HepG2 (cell line): ENCODE measurements at regions not wholly inside any gene's neighbourhood (a gene's known extent, or its start where the extent isn't known, plus 50 kb on each side); places are given as distances from the start of the nearest gene placed in this dataset.

ENCODE experiments used
- ATAC-seq: fragments of 200-7000 bp; cut with Tn5 transposase; 3 replicates; pipeline ENCODE4 v1.9.1; 2020; ENCODE audit warnings: mild to moderate bottlenecking, moderate library complexity
- BruUV-seq: library from RNA; stranded (reverse); fragments of 400-500 nt; replicated peaks from 2 replicates; lab custom pipeline; 2021; lab: Mats Ljungman, UMichigan
- CTCF ChIA-PET: fragments of 300-600 bp; formaldehyde crosslinking; extraction: SDS; loops from one replicate; lab custom pipeline; 2021; ENCODE audit warnings: low total read pairs, inconsistent platforms, low intra/inter-chr PET ratio; lab: Yijun Ruan, JAX
- POLR2A ChIA-PET: fragments of 350-600 bp; sonication (Branson Sonifier 250); formaldehyde crosslinking; loops from one replicate; lab custom pipeline; 2020; ENCODE audit warnings: antibody characterized with exemption, inconsistent platforms; lab: Yijun Ruan, JAX
- DNase-seq: peaks from one replicate; pipeline ENCODE4 v3.0.0-alpha.2; 2015; ENCODE audit warnings: low spot score
- FAIRE-seq: peaks from 3 replicates; lab custom pipeline; 2011; peaks lifted over from hg19 to GRCh38; lab: Jason Lieb, UNC
- H2AFZ ChIP-seq: one replicate; pipeline ENCODE4 v1.6.1; 2011; ENCODE audit warnings: low read length, inconsistent platforms
- H3K27ac ChIP-seq: fragments of 300-600 bp; 3 replicates; pipeline ENCODE4 v1.8.0; 2011; ENCODE audit warnings: mixed run types, mild to moderate bottlenecking, mixed read lengths, low read length, inconsistent platforms; ENCODE audit not compliant: insufficient read depth; ENCODE audit errors: extremely low read length
- H3K27me3 ChIP-seq, 2 experiments: fragments of 200-600 bp in 1 of 2; 2 replicates in 1 of 2; 3 replicates in 1 of 2; pipeline versions ENCODE4 v1.6.0 to v1.8.0; 2011; ENCODE audit warnings: low read length in 2 of 2, mild to moderate bottlenecking in 2 of 2, moderate library complexity in 2 of 2, inconsistent platforms in 1 of 2; ENCODE audit not compliant: insufficient read depth in 2 of 2, control insufficient read depth in 1 of 2
- H3K36me3 ChIP-seq, 2 experiments: fragments of 200-600 bp in 1 of 2; replicated peaks in 1 of 2; 2 replicates in 1 of 2; 3 replicates in 1 of 2; pipeline versions ENCODE4 v1.5.1 to v1.8.0; 2011; ENCODE audit warnings: low read length in 2 of 2, inconsistent platforms in 1 of 2; ENCODE audit not compliant: insufficient read depth in 2 of 2, control insufficient read depth in 1 of 2
- H3K4me1 ChIP-seq: 2 replicates; pipeline ENCODE4 v1.5.1; 2012; ENCODE audit warnings: low read length, inconsistent platforms; ENCODE audit not compliant: insufficient read depth
- H3K4me2 ChIP-seq: 2 replicates; pipeline ENCODE4 v1.6.0; 2011; ENCODE audit warnings: low read depth, low read length, inconsistent platforms
- H3K4me3 ChIP-seq, 3 experiments: fragments of 200-600 bp in 1 of 3; sonication (generic), shearing (Covaris generic) in 1 of 3; replicated peaks in 1 of 3; 2 replicates each; pipeline ENCODE4 v1.5.1; 2011 to 2016; ENCODE audit warnings: low read length in 3 of 3, inconsistent platforms in 2 of 3, low read depth in 2 of 3, mild to moderate bottlenecking in 2 of 3, control low read depth in 1 of 3, mixed read lengths in 1 of 3; ENCODE audit not compliant: insufficient read depth in 1 of 3
- H3K79me2 ChIP-seq: one replicate; pipeline ENCODE4 v1.6.1; 2011; ENCODE audit warnings: low read length, inconsistent platforms; ENCODE audit not compliant: insufficient read depth
- H3K9ac ChIP-seq: 2 replicates; pipeline ENCODE4 v1.6.0; 2011; ENCODE audit warnings: mild to moderate bottlenecking, low read depth, low read length, inconsistent platforms; ENCODE audit not compliant: insufficient read depth
- H3K9me3 ChIP-seq: 2 replicates; pipeline ENCODE4 v1.5.1; 2012; ENCODE audit warnings: mild to moderate bottlenecking, low read length
- H4K20me1 ChIP-seq: 2 replicates; pipeline ENCODE4 v1.6.0; 2011; ENCODE audit warnings: inconsistent platforms, mild to moderate bottlenecking, low read length, moderate library complexity; ENCODE audit not compliant: insufficient read depth
- ADNP ChIP-seq: sonication (generic); formaldehyde crosslinking; IDR thresholded peaks from 2 replicates; pipeline ENCODE4 v1.4.0; 2020; ENCODE audit warnings: missing genetic modification reagents
- AGO1 ChIP-seq: fragments of 200-400 bp; formaldehyde crosslinking; IDR thresholded peaks from 2 replicates; pipeline ENCODE4 v1.6.1; 2017; ENCODE audit warnings: mild to moderate bottlenecking, low read depth, low read length, moderate library complexity; ENCODE audit not compliant: poor library complexity, severe bottlenecking
- CBX1 ChIP-seq: IDR thresholded peaks from one replicate; pipeline ENCODE4 v1.6.1; 2016; ENCODE audit warnings: antibody characterized with exemption, low read depth
- DNMT1 ChIP-seq: sonication (generic); formaldehyde crosslinking; IDR thresholded peaks from 2 replicates; pipeline ENCODE4 v1.5.1; 2020; ENCODE audit warnings: mild to moderate bottlenecking, missing genetic modification reagents
- MTA1 ChIP-seq: sonication (generic); formaldehyde crosslinking; IDR thresholded peaks from 2 replicates; pipeline ENCODE4 v1.4.0; 2020; ENCODE audit warnings: missing genetic modification reagents, mild to moderate bottlenecking, borderline replicate concordance
- PAF1 ChIP-seq: IDR thresholded peaks from 2 replicates; pipeline ENCODE4 v1.6.1; 2016; ENCODE audit warnings: missing genetic modification reagents, missing compliant biosample characterization
- SIN3B ChIP-seq: fragments of 150-350 bp; IDR thresholded peaks from 2 replicates; pipeline ENCODE4 v1.6.1; 2014; ENCODE audit warnings: low read length
- SKI ChIP-seq: fragments of 450-650 bp; IDR thresholded peaks from one replicate; pipeline ENCODE4 v1.6.1; 2018; ENCODE audit warnings: mild to moderate bottlenecking; ENCODE audit not compliant: partially characterized antibody
- ZNF253 ChIP-seq: sonication (generic); formaldehyde crosslinking; IDR thresholded peaks from 2 replicates; pipeline ENCODE4 v1.8.0; 2022; ENCODE audit warnings: mild to moderate bottlenecking, missing genetic modification reagents, borderline replicate concordance
- ZNF296 ChIP-seq: sonication (generic); formaldehyde crosslinking; conservative IDR thresholded peaks from 2 replicates; pipeline ENCODE4 v1.5.0; 2020; ENCODE audit warnings: mild to moderate bottlenecking, missing genetic modification reagents
- ZNF616 ChIP-seq: sonication (generic); formaldehyde crosslinking; IDR thresholded peaks from 2 replicates; pipeline ENCODE4 v1.5.0; 2020; ENCODE audit warnings: low read depth, mild to moderate bottlenecking, missing genetic modification reagents
- ZNF761 ChIP-seq: sonication (generic); formaldehyde crosslinking; conservative IDR thresholded peaks from 2 replicates; pipeline ENCODE4 v1.4.0; 2020; ENCODE audit warnings: mild to moderate bottlenecking, missing genetic modification reagents
- WGBS: methylation state at CpG from one replicate; pipeline ENCODE4 v1.1.6; 2017; ENCODE audit warnings: low lambda C conversion rate; 5-methylcytosine and 5-hydroxymethylcytosine counted together
- in situ Hi-C: cut with HindIII; loops from 2 replicates; pipeline ENCODE4 v1.10.0; 2017; ENCODE audit warnings: low pct_unique_long_range_greater_than_20kb; ENCODE audit not compliant: extremely low pct_ligation_motif_present
- intact Hi-C: fragments of 100-400 bp; cut with micrococcal nuclease; formaldehyde crosslinking; loops from one replicate; pipeline ENCODE4 v1.10.0; 2022; ENCODE audit not compliant: unreplicated experiment
- TF ChIP-seq, protein P1 (sequence below): sonication (generic); formaldehyde crosslinking; IDR thresholded peaks from 2 replicates; pipeline ENCODE4 v1.8.1; 2022; ENCODE audit warnings: low read depth, mild to moderate bottlenecking, missing genetic modification reagents
- TF ChIP-seq, protein P2 (sequence below): sonication (generic); formaldehyde crosslinking; IDR thresholded peaks from 2 replicates; pipeline ENCODE4 v1.4.0; 2020; ENCODE audit warnings: missing genetic modification reagents; ENCODE audit errors: not compliant biosample characterization
- TF ChIP-seq, protein P3 (sequence below): IDR thresholded peaks from 2 replicates; pipeline ENCODE4 v1.6.1; 2016; ENCODE audit warnings: mild to moderate bottlenecking, missing biosample characterization, missing genetic modification reagents
- TF ChIP-seq, protein P4 (sequence below): sonication (generic); formaldehyde crosslinking; IDR thresholded peaks from 2 replicates; pipeline ENCODE4 v1.4.0; 2020; ENCODE audit warnings: missing genetic modification reagents
- TF ChIP-seq, protein P5 (sequence below): sonication (generic); formaldehyde crosslinking; IDR thresholded peaks from 2 replicates; pipeline ENCODE4 v1.5.1; 2020; ENCODE audit warnings: missing genetic modification reagents, mild to moderate bottlenecking, borderline replicate concordance

DNA sequence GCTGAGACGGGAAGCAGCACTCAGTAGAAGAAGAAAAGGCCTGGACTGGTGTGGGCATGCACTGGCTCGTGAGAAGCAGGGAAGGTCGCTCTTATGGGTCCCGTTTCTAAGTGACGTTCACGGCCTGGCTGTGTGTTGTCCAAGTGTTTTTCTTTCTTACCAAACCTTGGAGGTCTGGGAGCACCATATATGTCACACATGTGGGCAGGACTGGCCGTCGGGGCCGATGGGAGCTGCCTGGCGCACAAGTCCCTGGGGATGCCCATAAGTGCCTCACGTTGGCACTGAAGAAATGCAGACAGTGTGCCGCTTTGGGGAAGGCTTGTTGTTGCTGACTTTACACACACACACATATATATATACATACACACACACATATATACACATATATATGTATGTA, 86.0 kb upstream of the DUSP22 start (continued):
- TF ChIP-seq, protein P1, sequence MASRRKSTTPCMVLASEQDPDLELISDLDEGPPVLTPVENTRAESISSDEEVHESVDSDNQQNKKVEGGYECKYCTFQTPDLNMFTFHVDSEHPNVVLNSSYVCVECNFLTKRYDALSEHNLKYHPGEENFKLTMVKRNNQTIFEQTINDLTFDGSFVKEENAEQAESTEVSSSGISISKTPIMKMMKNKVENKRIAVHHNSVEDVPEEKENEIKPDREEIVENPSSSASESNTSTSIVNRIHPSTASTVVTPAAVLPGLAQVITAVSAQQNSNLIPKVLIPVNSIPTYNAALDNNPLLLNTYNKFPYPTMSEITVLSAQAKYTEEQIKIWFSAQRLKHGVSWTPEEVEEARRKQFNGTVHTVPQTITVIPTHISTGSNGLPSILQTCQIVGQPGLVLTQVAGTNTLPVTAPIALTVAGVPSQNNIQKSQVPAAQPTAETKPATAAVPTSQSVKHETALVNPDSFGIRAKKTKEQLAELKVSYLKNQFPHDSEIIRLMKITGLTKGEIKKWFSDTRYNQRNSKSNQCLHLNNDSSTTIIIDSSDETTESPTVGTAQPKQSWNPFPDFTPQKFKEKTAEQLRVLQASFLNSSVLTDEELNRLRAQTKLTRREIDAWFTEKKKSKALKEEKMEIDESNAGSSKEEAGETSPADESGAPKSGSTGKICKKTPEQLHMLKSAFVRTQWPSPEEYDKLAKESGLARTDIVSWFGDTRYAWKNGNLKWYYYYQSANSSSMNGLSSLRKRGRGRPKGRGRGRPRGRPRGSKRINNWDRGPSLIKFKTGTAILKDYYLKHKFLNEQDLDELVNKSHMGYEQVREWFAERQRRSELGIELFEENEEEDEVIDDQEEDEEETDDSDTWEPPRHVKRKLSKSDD, result no peak

DNA sequence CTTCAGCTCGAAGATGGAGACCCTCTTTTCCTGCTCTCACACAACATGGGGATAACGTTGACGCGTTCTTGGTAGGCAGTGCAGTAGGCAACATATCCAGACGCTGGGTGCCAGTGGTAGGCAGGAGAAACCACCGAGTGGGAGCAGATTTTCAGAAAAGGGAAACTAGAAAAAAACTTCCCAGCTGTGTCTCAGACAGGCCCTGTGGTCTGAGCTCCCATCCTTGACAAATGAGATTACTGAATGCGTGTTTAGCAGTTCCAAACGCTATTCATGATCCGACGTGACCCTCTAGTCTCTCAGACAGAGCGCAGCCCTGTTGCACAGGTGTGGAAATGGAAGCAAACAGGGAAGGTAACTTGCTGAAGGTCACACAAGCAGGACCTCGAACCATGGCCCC, 83.9 kb upstream of the DUSP22 start:
- H3K27ac ChIP-seq, result no peak overlapping the region
- H3K79me2 ChIP-seq, result no peaks in the 10 kb centered on the region
- H3K4me1 ChIP-seq, result peaks cover 21% of the 10 kb centered on the region
- POLR2A ChIA-PET, result no interaction called here
- peak overlapping the region; percentile 11; the same call in 1 of the 2 replicates for H3K4me2 ChIP-seq
- FAIRE-seq (no peak), DNase-seq (no peak), ATAC-seq (peak; percentile 24; the same call in 1 of the 3 replicates)
- in situ Hi-C loops (no loop called here), intact Hi-C loops (no loop called here)
- no TSS peak for BruUV-seq
- H3K27me3 ChIP-seq, result peaks cover 5 to 58% of the 10 kb centered on the region in 2 experiments; a peak in 4 of 5 replicates
- no peaks in the 10 kb centered on the region for H3K36me3 ChIP-seq
- TF ChIP-seq ZNF616 (CRISPR knock-in tag) (no peak), SKI (no peak), ADNP (CRISPR knock-in tag) (no peak), ZNF761 (CRISPR knock-in tag) (no peak), ZNF253 (CRISPR knock-in tag) (no peak), DNMT1 (no peak), CBX1 (no peak), AGO1 (no peak), SIN3B (no peak), MTA1 (CRISPR knock-in tag) (no peak), PAF1 (CRISPR knock-in tag) (no peak), ZNF296 (no peak)
- TF ChIP-seq, protein P2, sequence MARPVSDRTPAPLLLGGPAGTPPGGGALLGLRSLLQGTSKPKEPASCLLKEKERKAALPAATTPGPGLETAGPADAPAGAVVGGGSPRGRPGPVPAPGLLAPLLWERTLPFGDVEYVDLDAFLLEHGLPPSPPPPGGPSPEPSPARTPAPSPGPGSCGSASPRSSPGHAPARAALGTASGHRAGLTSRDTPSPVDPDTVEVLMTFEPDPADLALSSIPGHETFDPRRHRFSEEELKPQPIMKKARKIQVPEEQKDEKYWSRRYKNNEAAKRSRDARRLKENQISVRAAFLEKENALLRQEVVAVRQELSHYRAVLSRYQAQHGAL, result no peak
- TF ChIP-seq, protein P3, sequence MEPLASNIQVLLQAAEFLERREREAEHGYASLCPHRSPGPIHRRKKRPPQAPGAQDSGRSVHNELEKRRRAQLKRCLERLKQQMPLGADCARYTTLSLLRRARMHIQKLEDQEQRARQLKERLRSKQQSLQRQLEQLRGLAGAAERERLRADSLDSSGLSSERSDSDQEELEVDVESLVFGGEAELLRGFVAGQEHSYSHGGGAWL (CRISPR knock-in tag), result no peak
- TF ChIP-seq, protein P4, sequence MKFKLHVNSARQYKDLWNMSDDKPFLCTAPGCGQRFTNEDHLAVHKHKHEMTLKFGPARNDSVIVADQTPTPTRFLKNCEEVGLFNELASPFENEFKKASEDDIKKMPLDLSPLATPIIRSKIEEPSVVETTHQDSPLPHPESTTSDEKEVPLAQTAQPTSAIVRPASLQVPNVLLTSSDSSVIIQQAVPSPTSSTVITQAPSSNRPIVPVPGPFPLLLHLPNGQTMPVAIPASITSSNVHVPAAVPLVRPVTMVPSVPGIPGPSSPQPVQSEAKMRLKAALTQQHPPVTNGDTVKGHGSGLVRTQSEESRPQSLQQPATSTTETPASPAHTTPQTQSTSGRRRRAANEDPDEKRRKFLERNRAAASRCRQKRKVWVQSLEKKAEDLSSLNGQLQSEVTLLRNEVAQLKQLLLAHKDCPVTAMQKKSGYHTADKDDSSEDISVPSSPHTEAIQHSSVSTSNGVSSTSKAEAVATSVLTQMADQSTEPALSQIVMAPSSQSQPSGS (CRISPR knock-in tag), result no peak
- TF ChIP-seq, protein P5, sequence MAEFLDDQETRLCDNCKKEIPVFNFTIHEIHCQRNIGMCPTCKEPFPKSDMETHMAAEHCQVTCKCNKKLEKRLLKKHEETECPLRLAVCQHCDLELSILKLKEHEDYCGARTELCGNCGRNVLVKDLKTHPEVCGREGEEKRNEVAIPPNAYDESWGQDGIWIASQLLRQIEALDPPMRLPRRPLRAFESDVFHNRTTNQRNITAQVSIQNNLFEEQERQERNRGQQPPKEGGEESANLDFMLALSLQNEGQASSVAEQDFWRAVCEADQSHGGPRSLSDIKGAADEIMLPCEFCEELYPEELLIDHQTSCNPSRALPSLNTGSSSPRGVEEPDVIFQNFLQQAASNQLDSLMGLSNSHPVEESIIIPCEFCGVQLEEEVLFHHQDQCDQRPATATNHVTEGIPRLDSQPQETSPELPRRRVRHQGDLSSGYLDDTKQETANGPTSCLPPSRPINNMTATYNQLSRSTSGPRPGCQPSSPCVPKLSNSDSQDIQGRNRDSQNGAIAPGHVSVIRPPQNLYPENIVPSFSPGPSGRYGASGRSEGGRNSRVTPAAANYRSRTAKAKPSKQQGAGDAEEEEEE (CRISPR knock-in tag), result no peak
- CTCF ChIA-PET, result no interaction called here
- no peak overlapping the region for H2AFZ ChIP-seq
- WGBS, result 45% methylated on average over 12 of the region's 12 CpGs
- H3K9me3 ChIP-seq, result no peaks in the 10 kb centered on the region
- no peaks in the 10 kb centered on the region for H4K20me1 ChIP-seq
- no peak overlapping the region for H3K4me3 ChIP-seq
- no peak overlapping the region for H3K9ac ChIP-seq
